Fibroblast of the aortic adventitia (primary cell): ENCODE measurements at regions not wholly inside any gene's neighbourhood (a gene's known extent, or its start where the extent isn't known, plus 50 kb on each side); places are given as distances from the start of the nearest gene placed in this dataset.
"Not testable (repeated sequence)": the region's sequence is repeated elsewhere in the genome, so short reads cannot be mapped to it uniquely, and the experiment has no call there.

ENCODE experiments used
- DNase-seq: peaks from one replicate; pipeline ENCODE4 v3.0.0-alpha.2; 2010; ENCODE audit warnings: low read depth
- H3K4me3 ChIP-seq: 2 replicates; pipeline ENCODE4 v1.5.1; 2011; ENCODE audit warnings: low read depth, mild to moderate bottlenecking, control low read depth, low read length, moderate library complexity
- CTCF ChIP-seq: IDR thresholded peaks from 2 replicates; pipeline ENCODE4 v1.5.1; 2011; ENCODE audit warnings: mild to moderate bottlenecking, low read length, control low read depth, inconsistent platforms; ENCODE audit not compliant: insufficient read depth

- TF ChIP-seq CTCF: peak; percentile 36
- DNase-seq: no peak
- no peak overlapping the region for H3K4me3 ChIP-seq
Measured at GRCh38 chr5:112491257-112491656, 72.2 kb upstream of the EPB41L4A start.

GRCh38 chr5:112492291-112492690, 73.2 kb upstream of the EPB41L4A start:
- DNase-seq: peak; percentile 58
- peak; percentile 67 for TF ChIP-seq CTCF
- no peak overlapping the region for H3K4me3 ChIP-seq

GRCh38 chr5:112503749-112504501, 84.8 kb upstream of the EPB41L4A start:
- DNase-seq, H3K4me3 ChIP-seq: not testable (repeated sequence)

- H3K4me3 ChIP-seq, DNase-seq: not testable (repeated sequence)
Measured at GRCh38 chr5:112509097-112509496, 90.0 kb upstream of the EPB41L4A start.

GRCh38 chr5:112511920-112512319, 92.8 kb upstream of the EPB41L4A start:
- DNase-seq: no peak
- TF ChIP-seq CTCF: no peak

GRCh38 chr5:112512901-112513300, 93.8 kb upstream of the EPB41L4A start:
- TF ChIP-seq CTCF: no peak
- no peak for DNase-seq
- no peak overlapping the region for H3K4me3 ChIP-seq

More at GRCh38 chr5:112511920-112512319, 92.8 kb upstream of the EPB41L4A start:
- H3K4me3 ChIP-seq: no peak overlapping the region

- no peak for DNase-seq
- H3K4me3 ChIP-seq: no peak overlapping the region
- TF ChIP-seq CTCF: no peak
Measured at GRCh38 chr5:112514111-112514510, 95.0 kb upstream of the EPB41L4A start.

GRCh38 chr5:112520474-112520873, 101.4 kb upstream of the EPB41L4A start:
- H3K4me3 ChIP-seq, DNase-seq: not testable (repeated sequence)

- DNase-seq, H3K4me3 ChIP-seq: not testable (repeated sequence)
Measured at GRCh38 chr5:112522891-112523673, 104.0 kb upstream of the EPB41L4A start.

GRCh38 chr5:112523674-112524263, 104.7 kb upstream of the EPB41L4A start:
- not testable (repeated sequence) for H3K4me3 ChIP-seq, DNase-seq
